ENCODE measurements at regions not wholly inside any gene's neighbourhood (a gene's known extent, or its start where the extent isn't known, plus 50 kb on each side); places are given as distances from the start of the nearest gene placed in this dataset.

- TF ChIP-seq CTCF (IDR thresholded peaks at IDR 0.05), result no peak
- no peak for TF ChIP-seq POLR2A (IDR thresholded peaks at IDR 0.05)
- no peak for DNase-seq
- no peak overlapping the region for H3K4me3 ChIP-seq
- WGBS, 4 donors, result 65 to 75% (median 69%) methylated on average over 7 of the region's 7 CpGs
- H3K27me3 ChIP-seq, result no peaks in the 10 kb centered on the region
- no peaks in the 10 kb centered on the region for H3K4me1 ChIP-seq (replicated peaks in 1 of 2)
- intact Hi-C loops (cut with DNase I), result no loop called here
- no peak overlapping the region for H3K27ac ChIP-seq
- no peaks in the 10 kb centered on the region for H3K36me3 ChIP-seq (replicated peaks in 1 of 2)
- H3K9me3 ChIP-seq (replicated peaks in 1 of 3), result no peaks in the 10 kb centered on the region
Measured at GRCh38 chr3:139814646-139815045, 120.3 kb upstream of the CLSTN2 start.

GRCh38 chr3:139811331-139811730, 123.7 kb upstream of the CLSTN2 start:
- Histone ChIP-seq H3K27me3 (no peaks in the 10 kb centered on the region), H3K4me3 (no peak overlapping the region), H3K27ac (no peak overlapping the region), H3K9me3 (replicated peaks in 1 of 3) (no peaks in the 10 kb centered on the region), H3K36me3 (replicated peaks in 1 of 2) (no peaks in the 10 kb centered on the region), H3K4me1 (replicated peaks in 1 of 2) (no peaks in the 10 kb centered on the region)
- intact Hi-C loops (cut with DNase I), result no loop called here
- TF ChIP-seq POLR2A (IDR thresholded peaks at IDR 0.05) (no peak), CTCF (IDR thresholded peaks at IDR 0.05) (no peak)
- no peak for DNase-seq

DNA sequence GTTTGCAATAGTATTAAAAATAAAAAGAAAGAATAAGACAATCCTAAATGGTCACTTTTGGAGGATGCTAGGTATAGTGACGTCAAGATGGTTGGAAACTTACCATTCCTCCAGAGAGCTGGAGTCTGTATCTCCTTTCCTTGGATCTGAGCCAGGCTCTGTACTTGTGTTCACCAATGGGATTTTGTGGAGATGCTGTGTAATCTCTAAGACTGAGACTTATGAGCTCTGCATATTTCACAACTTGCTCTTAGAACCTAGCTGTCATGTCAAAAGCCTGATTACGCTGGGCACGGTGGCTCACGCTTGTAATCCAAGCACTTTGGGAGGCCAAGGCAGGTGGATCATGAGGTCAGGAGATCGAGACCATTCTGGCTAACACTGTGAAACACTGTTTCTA, 126.8 kb upstream of the CLSTN2 start:
- Histone ChIP-seq H3K36me3 (replicated peaks in 1 of 2) (no peaks in the 10 kb centered on the region), H3K9me3 (replicated peaks in 1 of 3) (no peaks in the 10 kb centered on the region), H3K27ac (no peak overlapping the region), H3K27me3 (no peaks in the 10 kb centered on the region), H3K4me1 (replicated peaks in 1 of 2) (no peaks in the 10 kb centered on the region), H3K4me3 (no peak overlapping the region)
- WGBS, 4 donors, result 74 to 86% (median 79%) methylated on average over 5 of the region's 5 CpGs
- intact Hi-C loops (cut with DNase I), result no loop called here
- TF ChIP-seq CTCF (IDR thresholded peaks at IDR 0.05), result no peak
- no peak for TF ChIP-seq POLR2A (IDR thresholded peaks at IDR 0.05)
- no peak for DNase-seq

GRCh38 chr3:139803294-139803693, 125.5 kb upstream of the NMNAT3 start:
- intact Hi-C loops (cut with DNase I), result no loop called here
- Histone ChIP-seq H3K36me3 (replicated peaks in 1 of 2) (no peaks in the 10 kb centered on the region), H3K27me3 (no peaks in the 10 kb centered on the region), H3K9me3 (replicated peaks in 1 of 3) (no peaks in the 10 kb centered on the region), H3K4me3 (no peak overlapping the region), H3K27ac (no peak overlapping the region), H3K4me1 (replicated peaks in 1 of 2) (no peaks in the 10 kb centered on the region)
- no peak for DNase-seq
- 61 to 69% (median 67%) methylated on average over 3 of the region's 3 CpGs for WGBS, 4 donors
- TF ChIP-seq POLR2A (IDR thresholded peaks at IDR 0.05) (no peak), CTCF (IDR thresholded peaks at IDR 0.05) (no peak)

Data from adrenal gland (tissue), 9 donors.